ENCODE measurements at regions not wholly inside any gene's neighbourhood (a gene's known extent, or its start where the extent isn't known, plus 50 kb on each side); places are given as distances from the start of the nearest gene placed in this dataset.
"Not testable (repeated sequence)": the region's sequence is repeated elsewhere in the genome, so short reads cannot be mapped to it uniquely, and the experiment has no call there.

DNA sequence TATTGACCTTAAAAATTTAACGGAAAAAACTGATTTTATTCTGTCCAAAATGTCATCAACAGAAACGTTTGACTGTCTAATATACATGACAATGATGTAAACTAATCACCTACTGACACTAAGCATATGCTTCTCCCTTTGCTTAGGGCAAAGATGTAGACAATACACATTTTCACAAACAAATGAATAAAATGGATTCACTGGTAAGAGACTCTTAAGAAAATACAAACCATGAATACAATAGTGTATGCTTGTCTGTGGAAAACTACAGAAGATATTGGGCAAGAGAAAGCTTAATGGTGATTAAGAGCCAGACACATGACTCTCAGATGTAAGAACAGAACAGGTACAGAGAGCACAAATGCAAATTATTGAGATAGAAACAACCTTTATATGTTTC lies 1248.7 kb downstream of the FSCB start:
- DNase-seq: no peak

- not testable (repeated sequence) for DNase-seq
Observed at GRCh38 chr14:43256996-43257395, 1250.1 kb downstream of the FSCB start.

GRCh38 chr14:43252866-43253265 lies 1254.2 kb downstream of the FSCB start:
- DNase-seq: no peak

DNA sequence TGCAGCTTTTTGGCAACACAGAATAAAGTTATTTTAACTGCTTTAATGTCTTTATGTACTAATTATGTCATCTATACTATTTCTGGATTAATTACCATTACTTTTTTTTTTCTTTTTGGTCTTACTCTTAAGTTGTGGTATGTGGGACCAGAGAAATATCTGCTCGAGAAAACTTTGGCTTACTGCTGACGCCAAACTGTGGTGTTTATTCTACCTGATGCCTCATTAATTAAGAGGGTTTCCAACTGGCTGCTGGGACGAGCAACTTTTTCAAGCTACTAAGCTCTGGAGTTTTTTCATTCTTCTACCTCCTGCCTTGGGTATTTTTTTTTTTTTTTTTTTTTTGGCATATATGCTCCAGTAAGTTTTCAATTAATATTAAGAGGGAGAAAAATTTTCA lies 1257.5 kb downstream of the FSCB start:
- DNase-seq: no peak

DNA sequence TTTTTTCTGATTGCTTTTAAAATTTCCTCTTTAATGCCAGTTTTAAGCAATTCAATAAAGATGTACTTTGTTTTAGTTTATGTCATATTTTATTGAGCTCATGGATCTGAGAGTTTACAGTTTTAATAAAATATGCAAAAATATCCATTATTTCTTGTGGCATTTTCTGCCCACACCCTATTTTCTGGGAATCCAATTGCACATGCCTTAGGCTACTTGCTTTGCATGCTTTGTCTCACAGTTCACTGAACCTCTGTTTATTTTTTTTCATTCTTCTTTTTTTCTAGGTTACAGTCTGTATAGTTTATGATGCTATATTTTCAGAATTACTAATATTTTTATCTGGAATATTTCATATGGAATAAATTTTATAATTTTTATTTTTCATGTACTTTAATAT lies 1258.0 kb downstream of the FSCB start:
- DNase-seq: no peak

GRCh38 chr14:43247877-43248276 lies 1259.2 kb downstream of the FSCB start:
- no peak for DNase-seq

DNA sequence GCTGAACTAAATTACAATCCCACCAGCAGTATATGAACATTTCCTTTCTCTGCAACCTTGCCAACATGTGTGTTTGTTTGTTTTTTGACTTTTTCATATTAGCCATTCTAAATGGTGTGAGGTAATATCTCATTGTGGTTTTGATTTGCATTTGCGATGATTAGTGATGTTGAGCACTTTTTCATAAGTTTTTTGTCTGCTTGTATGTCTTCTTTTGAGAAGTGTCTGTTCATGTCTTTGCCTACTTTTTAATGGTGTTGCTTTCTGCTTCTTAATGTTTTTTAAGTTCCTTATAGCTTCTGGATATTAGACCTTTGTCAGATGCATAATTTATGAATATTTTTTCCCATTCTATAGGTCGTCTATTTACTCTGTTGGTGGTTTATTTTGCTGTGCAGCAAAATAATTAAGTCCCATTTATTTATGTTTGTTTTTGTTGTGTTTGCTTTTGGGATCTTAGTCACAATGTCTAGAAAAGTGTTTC lies 1262.9 kb downstream of the FSCB start:
- no peak for DNase-seq

- DNase-seq: no peak
Observed at GRCh38 chr14:43243168-43243567, 1263.9 kb downstream of the FSCB start.

DNA sequence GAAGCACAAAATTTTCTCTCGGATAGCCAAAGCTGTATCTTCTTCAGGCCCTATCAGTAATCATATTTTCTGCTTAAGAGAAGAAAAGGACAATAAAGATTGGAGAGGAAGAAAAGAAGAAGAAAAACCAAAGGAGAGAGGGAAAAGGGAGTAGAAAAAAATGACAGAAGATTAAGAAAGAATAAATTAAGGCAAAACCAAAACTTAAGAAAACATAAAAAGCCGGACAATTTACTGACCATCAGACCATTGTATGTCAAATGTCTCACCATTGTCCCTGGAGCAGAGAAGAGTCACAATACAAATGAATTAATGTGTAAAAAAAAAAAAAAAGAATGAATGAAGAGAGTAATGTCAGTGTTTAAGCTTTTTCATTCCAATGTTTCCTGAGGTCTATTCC lies 1274.8 kb downstream of the FSCB start:
- no peak for DNase-seq

DNA sequence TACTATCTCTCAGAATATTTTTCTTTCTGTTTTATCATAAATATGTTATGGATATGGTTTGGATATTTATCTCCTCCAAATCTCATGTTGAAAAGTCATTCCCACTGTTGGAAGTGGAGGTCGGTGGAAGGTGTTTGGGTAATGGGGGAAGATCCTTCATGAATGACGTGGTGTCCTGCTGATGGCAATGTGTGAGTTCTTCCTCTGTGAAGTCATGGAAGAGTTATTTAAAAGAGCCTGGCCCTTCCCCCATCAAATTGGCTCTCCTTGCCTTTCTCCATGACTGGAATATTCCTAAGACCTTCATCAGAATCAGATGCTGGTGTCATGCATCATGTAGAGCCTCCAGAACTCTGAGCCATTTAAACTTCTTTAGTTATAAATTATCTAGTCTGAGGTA lies 1291.6 kb downstream of the FSCB start:
- no peak for DNase-seq

DNA sequence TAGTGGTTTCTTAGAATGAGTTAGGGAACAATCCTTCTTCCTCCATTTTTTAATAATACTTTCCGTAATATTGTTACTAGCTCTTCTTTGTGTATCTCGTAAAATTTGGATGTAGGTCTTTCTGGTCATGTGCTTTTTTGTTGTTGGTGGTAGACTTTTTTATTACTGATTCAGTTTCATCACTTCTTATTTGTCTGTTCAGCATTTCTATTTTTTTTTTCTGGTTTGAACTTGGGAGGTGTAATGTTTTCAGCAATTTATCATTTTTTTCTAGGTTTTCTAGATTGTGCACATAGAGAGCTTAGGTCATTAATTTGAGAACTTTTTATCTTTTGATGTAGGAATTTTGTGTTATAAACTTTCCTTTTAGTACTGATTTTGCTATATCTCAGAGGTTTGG lies 1299.9 kb downstream of the FSCB start:
- no peak for DNase-seq

GRCh38 chr14:43204816-43205215 lies 1302.3 kb downstream of the FSCB start:
- DNase-seq: no peak

- no peak for DNase-seq
Observed at GRCh38 chr14:43200519-43200918, 1306.6 kb downstream of the FSCB start.

DNA sequence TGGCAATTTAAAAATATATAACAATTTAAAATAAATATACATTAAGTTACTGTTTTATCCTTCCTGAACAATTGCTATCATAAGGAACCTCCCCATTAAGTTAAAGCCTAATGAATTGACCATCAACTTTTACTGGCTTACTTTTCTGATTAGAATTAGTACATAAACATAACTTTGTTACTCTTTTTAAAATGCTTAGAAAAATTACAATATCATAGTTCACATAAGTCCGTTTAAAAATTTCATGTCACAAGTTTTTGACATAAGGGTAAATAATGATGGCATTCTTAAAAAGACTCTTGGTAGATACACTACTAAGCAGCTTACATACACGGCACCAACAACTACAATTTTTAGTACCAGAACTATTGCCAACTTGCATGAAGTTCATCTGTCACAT lies 1308.6 kb downstream of the FSCB start:
- no peak for DNase-seq

GRCh38 chr14:43184540-43184939 lies 1322.5 kb downstream of the FSCB start:
- DNase-seq: no peak

GRCh38 chr14:43183916-43184315 lies 1323.2 kb downstream of the FSCB start:
- no peak for DNase-seq

DNA sequence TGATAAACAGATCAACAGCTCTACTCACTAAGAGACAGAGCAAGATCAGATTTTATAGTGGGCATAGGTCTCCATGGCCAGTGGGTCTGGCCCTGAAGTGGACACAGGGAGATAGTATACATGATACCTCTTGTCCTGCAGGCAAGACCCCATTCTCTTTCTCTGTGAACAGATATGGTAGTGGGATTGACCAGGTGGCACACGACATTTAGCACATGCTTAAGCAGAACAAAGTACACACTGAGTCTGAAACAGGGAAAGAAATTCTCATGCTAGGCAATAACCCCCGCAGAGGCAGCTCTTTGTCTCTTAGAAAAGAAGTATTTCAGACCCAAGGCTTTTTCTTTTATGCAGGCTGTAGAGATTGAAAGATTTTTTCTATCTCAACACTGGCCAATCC lies 1331.2 kb downstream of the FSCB start:
- no peak for DNase-seq

GRCh38 chr14:43172899-43173548 lies 1334.1 kb downstream of the FSCB start:
- no peak for DNase-seq

- DNase-seq: no peak
Observed at GRCh38 chr14:43169722-43170121, 1337.4 kb downstream of the FSCB start.

DNA sequence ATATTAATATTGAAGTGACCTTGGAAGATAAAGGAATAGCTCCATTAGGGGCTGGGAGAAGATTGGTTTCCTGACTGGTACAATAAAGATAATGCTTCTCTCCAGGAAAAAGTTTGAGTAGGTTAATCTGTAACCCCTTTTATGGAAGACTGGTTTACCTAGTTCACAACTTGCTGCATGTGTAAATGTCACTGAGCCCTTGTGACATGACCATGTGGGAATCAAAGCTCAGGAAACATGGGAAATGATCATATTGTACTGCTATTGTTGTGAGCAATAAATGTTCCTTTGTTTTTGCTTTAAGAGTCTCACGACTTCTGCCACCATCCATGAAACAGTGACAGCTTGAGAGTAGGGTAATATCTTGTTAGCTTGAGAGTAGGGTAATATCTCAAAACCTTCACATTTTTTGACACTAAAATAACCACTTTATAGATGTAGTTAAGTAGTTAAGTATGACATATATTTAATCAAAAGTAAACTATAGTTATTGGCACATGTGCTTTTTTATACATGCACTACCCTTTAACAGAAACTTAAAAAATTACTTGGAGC lies 1338.6 kb downstream of the FSCB start:
- no peak for DNase-seq

DNA sequence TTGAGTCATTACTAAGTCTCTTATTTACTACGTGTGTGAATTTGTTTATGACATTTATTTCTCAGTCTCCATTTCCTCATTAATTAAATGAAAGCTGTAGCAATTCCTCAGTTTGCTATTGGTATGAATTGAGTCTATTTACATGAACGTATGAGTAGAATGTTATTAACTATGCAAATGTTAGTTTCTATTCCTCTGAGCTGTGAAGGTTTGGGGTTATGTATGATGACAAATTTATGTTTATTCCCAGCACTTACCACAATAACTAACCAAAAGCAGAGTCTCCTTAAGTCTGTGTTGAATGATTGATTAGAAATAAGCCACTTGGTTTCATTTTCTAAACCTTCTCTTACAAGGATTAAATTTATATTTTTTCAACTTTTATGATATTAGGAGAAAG lies 1340.9 kb downstream of the FSCB start:
- DNase-seq: no peak

DNA sequence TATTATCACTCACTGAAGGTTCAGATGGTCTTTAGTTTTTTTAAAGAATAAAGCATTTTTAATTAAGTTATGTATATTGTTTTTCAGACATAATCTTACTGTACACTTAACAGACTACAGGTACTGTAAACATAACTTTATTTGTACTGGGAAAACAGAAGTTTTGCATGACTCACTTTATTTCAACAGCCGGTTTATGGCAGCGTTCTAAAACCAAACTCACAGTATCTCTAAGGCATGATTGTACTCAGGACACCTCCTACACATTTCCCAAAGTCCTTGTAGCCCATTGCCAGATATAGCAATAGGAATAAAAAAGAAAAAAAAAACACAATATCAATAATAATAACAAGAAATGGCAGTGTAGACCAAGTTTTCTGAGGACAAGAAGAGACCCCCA lies 1341.4 kb downstream of the FSCB start:
- no peak for DNase-seq

DNA sequence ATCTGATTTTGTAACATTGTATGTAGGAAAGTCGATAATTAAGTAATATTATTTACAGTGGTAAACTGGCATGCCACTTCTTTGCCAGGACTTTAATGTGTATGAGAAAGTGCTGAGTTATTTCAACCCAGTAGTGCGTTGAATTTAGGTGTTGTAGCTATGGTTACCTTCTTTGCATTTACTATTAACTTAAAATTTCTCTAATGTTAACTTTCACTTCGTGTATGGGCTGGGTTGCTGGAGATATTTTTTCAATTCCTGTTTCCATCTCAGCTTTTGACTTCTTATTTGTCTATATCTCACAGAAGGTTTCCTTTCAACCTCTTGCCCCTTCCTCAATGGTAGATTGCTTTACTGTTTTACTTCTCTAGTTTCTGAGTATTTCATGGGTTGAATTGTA lies 1345.6 kb downstream of the FSCB start:
- DNase-seq: no peak

DNA sequence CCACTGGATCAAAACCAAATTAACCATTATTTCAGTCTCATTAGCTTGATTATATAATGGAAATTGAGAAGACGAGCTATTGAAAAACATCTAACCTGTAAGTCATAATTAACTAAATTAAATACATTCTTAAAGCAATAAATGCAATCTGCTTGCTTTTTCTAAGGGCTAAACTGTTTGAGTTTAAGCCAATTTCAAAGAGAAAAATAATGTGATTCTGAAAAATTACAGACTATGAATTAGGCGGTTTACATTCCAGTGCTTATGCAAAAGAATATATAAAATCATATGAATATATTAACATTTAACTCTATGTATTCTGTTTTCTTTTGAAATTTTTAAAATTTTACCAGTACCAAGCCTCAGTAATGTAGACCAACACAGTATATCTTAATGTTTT lies 1349.4 kb downstream of the FSCB start:
- DNase-seq: no peak

- no peak for DNase-seq
Observed at GRCh38 chr14:43155924-43156323, 1351.2 kb downstream of the FSCB start.
